K562 (cell line): ENCODE measurements at regions not wholly inside any gene's neighbourhood (a gene's known extent, or its start where the extent isn't known, plus 50 kb on each side); places are given as distances from the start of the nearest gene placed in this dataset.

Experiments
- ATAC-seq: fragments of 200-7000 bp; cut with Tn5 transposase; 3 replicates; pipeline ENCODE4 v1.9.1; 2020; ENCODE audit warnings: moderate library complexity
- BruUV-seq: library from RNA; stranded (reverse); fragments of 400-500 nt; replicated peaks from 2 replicates; lab custom pipeline; 2021; lab: Mats Ljungman, UMichigan
- CTCF ChIA-PET: fragments of 300-600 bp; formaldehyde crosslinking; extraction: SDS; loops from one replicate; lab custom pipeline; 2021; ENCODE audit warnings: low intra/inter-chr PET ratio; lab: Yijun Ruan, JAX
- POLR2A ChIA-PET: fragments of 300-600, 350-650 bp; sonication (Branson Sonifier 250); formaldehyde crosslinking; extraction: SDS; loops from one replicate; lab custom pipeline; 2021; ENCODE audit warnings: antibody characterized with exemption, inconsistent platforms; lab: Yijun Ruan, JAX
- DNase-seq, 4 experiments: peaks; one replicate each; pipeline versions ENCODE4 v3.0.0 to v3.0.0-alpha.2; 2011 to 2018; ENCODE audit warnings: low spot score in 3 of 4, mixed read lengths in 3 of 4; ENCODE audit errors: extremely low read depth in 1 of 4
- FAIRE-seq: peaks from 2 replicates; lab custom pipeline; 2011; peaks lifted over from hg19 to GRCh38; lab: Jason Lieb, UNC
- H2AFZ ChIP-seq: 2 replicates; pipeline ENCODE4 v1.6.0; 2011; ENCODE audit warnings: low read depth, low read length, control low read depth, inconsistent platforms
- H3K27ac ChIP-seq: fragments of 200-600 bp; 3 replicates; pipeline ENCODE4 v1.8.0; 2011; ENCODE audit warnings: low read depth, mild to moderate bottlenecking, control low read depth, inconsistent platforms, low read length, moderate library complexity, mixed read lengths; ENCODE audit errors: extremely low read depth
- H3K27me3 ChIP-seq, 2 experiments: fragments of 300-600 bp in 1 of 2; 2 replicates in 1 of 2; 3 replicates in 1 of 2; pipeline versions ENCODE4 v1.6.0 to v1.8.0; 2011; ENCODE audit warnings: inconsistent platforms in 2 of 2, low read length in 2 of 2, mild to moderate bottlenecking in 1 of 2, mixed read lengths in 1 of 2, moderate library complexity in 1 of 2; ENCODE audit not compliant: control insufficient read depth in 2 of 2, insufficient read depth in 2 of 2
- H3K36me3 ChIP-seq: fragments of 300-600 bp; 3 replicates; pipeline ENCODE4 v1.8.0; 2011; ENCODE audit warnings: mild to moderate bottlenecking, low read length, inconsistent platforms; ENCODE audit not compliant: control insufficient read depth, insufficient read depth
- H3K4me1 ChIP-seq, 2 experiments: fragments of 200-600 bp in 1 of 2; replicated peaks in 1 of 2; 2 replicates in 1 of 2; 3 replicates in 1 of 2; pipeline versions ENCODE4 v1.5.1 to v1.8.0; 2011; ENCODE audit warnings: inconsistent platforms in 2 of 2, low read length in 2 of 2, mild to moderate bottlenecking in 1 of 2, mixed read lengths in 1 of 2, moderate library complexity in 1 of 2; ENCODE audit not compliant: control insufficient read depth in 2 of 2, insufficient read depth in 2 of 2
- H3K4me2 ChIP-seq: 2 replicates; pipeline ENCODE4 v1.6.1; 2011; ENCODE audit warnings: low read length, control low read depth, inconsistent platforms, mixed read lengths; ENCODE audit not compliant: insufficient read depth
- H3K4me3 ChIP-seq: fragments of 200-600 bp; sonication (generic), shearing (Covaris generic); 2 replicates; pipeline ENCODE4 v1.5.1; 2016; ENCODE audit warnings: control low read depth, inconsistent platforms
- H3K79me2 ChIP-seq: fragments of 200-600 bp; 3 replicates; pipeline ENCODE4 v1.8.0; 2011; ENCODE audit warnings: low read length, inconsistent platforms; ENCODE audit not compliant: control insufficient read depth, insufficient read depth
- H3K9ac ChIP-seq, 2 experiments: 2 replicates each; pipeline versions ENCODE4 v1.6.0 to v1.6.1; 2011; ENCODE audit warnings: low read depth in 2 of 2, low read length in 2 of 2, control low read depth in 1 of 2, inconsistent platforms in 1 of 2, mild to moderate bottlenecking in 1 of 2, mixed read lengths in 1 of 2; ENCODE audit not compliant: insufficient read depth in 1 of 2
- H3K9me1 ChIP-seq: one replicate; pipeline ENCODE4 v1.6.0; 2011; ENCODE audit warnings: inconsistent platforms, mild to moderate bottlenecking, low read length, moderate library complexity; ENCODE audit not compliant: control insufficient read depth, insufficient read depth
- H3K9me3 ChIP-seq: replicated peaks from 2 replicates; pipeline ENCODE4 v1.5.1; 2011; ENCODE audit warnings: low read depth, low read length, inconsistent platforms; ENCODE audit not compliant: control insufficient read depth, insufficient read depth
- H4K20me1 ChIP-seq: replicated peaks from 2 replicates; pipeline ENCODE4 v1.6.1; 2011; ENCODE audit warnings: low read length, inconsistent platforms, mixed read lengths; ENCODE audit not compliant: control insufficient read depth, insufficient read depth
- ATF7 ChIP-seq: fragments of 450-650 bp; IDR thresholded peaks from 2 replicates; pipeline ENCODE4 v1.7.1; 2014; ENCODE audit warnings: mild to moderate bottlenecking, moderate library complexity
- BCLAF1 ChIP-seq, 2 experiments: fragments of 450-650 bp in 1 of 2; IDR thresholded peaks; 2 replicates each; pipeline ENCODE4 v1.6.1; 2011 to 2017; ENCODE audit warnings: low read depth in 2 of 2, antibody characterized with exemption in 1 of 2, borderline replicate concordance in 1 of 2, low read length in 1 of 2, mild to moderate bottlenecking in 1 of 2, mixed read lengths in 1 of 2; ENCODE audit not compliant: control insufficient read depth in 1 of 2
- DNMT1 ChIP-seq: fragments of 450-650 bp; IDR thresholded peaks from 2 replicates; pipeline ENCODE4 v1.6.1; 2016; ENCODE audit warnings: antibody characterized with exemption, mild to moderate bottlenecking
- ELF4 ChIP-seq: fragments of 450-650 bp; formaldehyde crosslinking; IDR thresholded peaks from 2 replicates; pipeline ENCODE4 v1.4.0; 2022; ENCODE audit warnings: missing genetic modification characterization
- FIP1L1 ChIP-seq: fragments of 200-400 bp; formaldehyde crosslinking; IDR thresholded peaks from 2 replicates; pipeline ENCODE4 v1.6.1; 2018; ENCODE audit warnings: mild to moderate bottlenecking, low read depth, low read length; ENCODE audit not compliant: poor library complexity, severe bottlenecking
- HMG20B ChIP-seq: fragments of 250-450 bp; sonication (Bioruptor Pico); IDR thresholded peaks from 2 replicates; pipeline ENCODE4 v1.5.0; 2021; ENCODE audit warnings: mild to moderate bottlenecking
- NFRKB ChIP-seq: fragments of 450-650 bp; IDR thresholded peaks from 2 replicates; pipeline ENCODE4 v1.6.1; 2016; ENCODE audit warnings: low read depth
- PHF20 ChIP-seq: fragments of 450-650 bp; IDR thresholded peaks from 2 replicates; pipeline ENCODE4 v1.6.1; 2018; ENCODE audit not compliant: partially characterized antibody
- PHF21A ChIP-seq: fragments of 450-650 bp; IDR thresholded peaks from 2 replicates; pipeline ENCODE4 v1.6.1; 2017; ENCODE audit warnings: low read depth, borderline replicate concordance
- STAT6 ChIP-seq: sonication (generic); formaldehyde crosslinking; IDR thresholded peaks from 2 replicates; pipeline ENCODE4 v1.8.1; 2023; ENCODE audit warnings: mild to moderate bottlenecking, missing genetic modification reagents
- SUPT5H ChIP-seq: fragments of 450-650 bp; IDR thresholded peaks from 2 replicates; pipeline ENCODE4 v1.6.1; 2016
- ZBTB5 ChIP-seq: fragments of 450-650 bp; IDR thresholded peaks from 2 replicates; pipeline ENCODE4 v1.6.1; 2017; ENCODE audit warnings: antibody characterized with exemption
- ZNF277 ChIP-seq: fragments of 250-450 bp; sonication (Bioruptor Pico); IDR thresholded peaks from 2 replicates; pipeline ENCODE4 v1.8.0; 2022; ENCODE audit warnings: inconsistent platforms, mild to moderate bottlenecking, moderate library complexity, borderline replicate concordance
- ZNF644 ChIP-seq: fragments of 200-800 bp; sonication (Bioruptor generic); IDR thresholded peaks from 2 replicates; pipeline ENCODE4 v1.6.1; 2016; ENCODE audit warnings: low read depth, missing genetic modification characterization, missing compliant biosample characterization
- ZNF717 ChIP-seq: fragments of 250-450 bp; sonication (Bioruptor Pico); IDR thresholded peaks from 2 replicates; pipeline ENCODE4 v1.5.0; 2021
- ZSCAN29 ChIP-seq: fragments of 450-650 bp; IDR thresholded peaks from 2 replicates; pipeline ENCODE4 v1.6.1; 2017
- WGBS: fragments of 100-300 bp; shearing (Covaris generic); methylation state at CpG from one replicate; pipeline ENCODE4 v1.1.6; 2016; ENCODE audit warnings: low coverage, mixed read lengths; ENCODE audit not compliant: insufficient coverage; ENCODE audit errors: missing lambda C conversion rate; 5-methylcytosine and 5-hydroxymethylcytosine counted together
- in situ Hi-C: fragments of 300-500 bp; cut with MboI; formaldehyde crosslinking; loops from 4 replicates; pipeline ENCODE4 v1.15.0; 2018; ENCODE audit warnings: inconsistent platforms, mixed read lengths
- intact Hi-C: fragments of 100-400 bp; cut with micrococcal nuclease; formaldehyde crosslinking; loops from 2 replicates; pipeline ENCODE4 v1.14.2; 2022

GRCh38 chr4:82216219-82216618 is 157.6 kb downstream of the HNRNPD start:
- Histone ChIP-seq H3K9me1 (no peaks in the 10 kb centered on the region), H3K4me1 (no peaks in the 10 kb centered on the region), H2AFZ (no peak overlapping the region), H4K20me1 (no peaks in the 10 kb centered on the region), H3K27me3 (peaks cover 0 to 4% of the 10 kb centered on the region in 2 experiments; a peak in 1 of 5 replicates), H3K9me3 (no peaks in the 10 kb centered on the region), H3K4me3 (no peak overlapping the region), H3K79me2 (no peaks in the 10 kb centered on the region), H3K36me3 (no peaks in the 10 kb centered on the region), H3K9ac (no peak overlapping the region), H3K27ac (no peak overlapping the region), H3K4me2 (no peak overlapping the region)
- ChIA-PET CTCF (no interaction called here), POLR2A (no interaction called here)
- ATAC-seq (no peak), DNase-seq (no peak), FAIRE-seq (no peak)
- 0% methylated on average over 2 of the region's 2 CpGs for WGBS
- in situ Hi-C loops (no loop called here), intact Hi-C loops (no loop called here)
- BruUV-seq: no TSS peak
- TF ChIP-seq PHF20 (no peak), ZNF277 (CRISPR knock-in tag) (no peak), ELF4 (CRISPR knock-in tag) (no peak), ZNF717 (CRISPR knock-in tag) (no peak), NFRKB (no peak), FIP1L1 (no peak), PHF21A (no peak), BCLAF1 (IDR thresholded peaks at IDR 0.05; ENCODE audit: borderline replicate concordance in 1 of 2, control insufficient read depth in 1 of 2, low read depth in 2 of 2, low read length in 1 of 2) (no peak), DNMT1 (no peak), ATF7 (no peak), SUPT5H (no peak), STAT6 (CRISPR knock-in tag) (no peak), HMG20B (CRISPR knock-in tag) (no peak), ZNF644 (no peak), ZBTB5 (no peak), ZSCAN29 (no peak)
